RPMI8226 (cell line): ENCODE measurements at regions not wholly inside any gene's neighbourhood (a gene's known extent, or its start where the extent isn't known, plus 50 kb on each side); places are given as distances from the start of the nearest gene placed in this dataset.
A peak's percentile ranks its signal among the peaks of the same experiment; 100 is the strongest.

Experiments
- DNase-seq: peaks from one replicate; pipeline ENCODE4 v3.0.0-alpha.2; 2015

- DNase-seq, result peak; percentile 73
Measured at GRCh38 chr20:61120595-61121515, 131.2 kb upstream of the CDH4 start.

- no peak for DNase-seq
Measured at GRCh38 chr20:61121661-61122060, 130.4 kb upstream of the CDH4 start.

GRCh38 chr20:61123286-61123685 is 128.8 kb upstream of the CDH4 start:
- no peak for DNase-seq

DNA sequence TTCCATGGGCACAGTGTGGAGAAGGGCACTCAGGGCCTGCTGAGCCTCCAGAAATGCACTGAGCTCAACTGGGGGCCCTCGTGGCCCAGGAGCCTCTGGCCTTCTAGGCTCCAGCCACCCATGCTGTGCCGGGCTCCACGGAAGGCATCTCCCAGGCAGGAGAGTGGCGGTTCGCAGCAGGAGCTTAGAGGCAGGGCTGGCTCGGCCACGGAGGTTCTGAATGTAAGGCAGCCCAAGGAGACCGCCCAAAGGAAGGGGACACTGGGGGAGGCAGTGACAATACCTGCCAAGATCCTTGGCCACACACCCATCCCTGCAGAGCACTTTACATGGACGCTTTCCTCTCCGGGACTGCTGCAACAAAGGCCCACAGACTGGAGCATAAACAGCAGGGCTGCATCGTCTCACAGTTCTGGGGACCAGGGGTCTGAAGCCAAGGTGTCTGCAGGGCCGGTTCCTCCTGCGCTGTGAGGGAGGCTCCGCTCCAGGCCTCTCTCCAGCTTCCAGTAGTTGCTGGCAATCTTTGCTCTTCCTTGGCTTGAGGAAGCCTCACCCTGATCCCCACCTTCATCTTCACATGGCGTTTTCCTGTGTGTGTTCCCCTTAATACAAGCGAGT is 128.2 kb upstream of the CDH4 start:
- DNase-seq, result no peak

- DNase-seq, result no peak
Measured at GRCh38 chr20:61125076-61125475, 127.0 kb upstream of the CDH4 start.

DNA sequence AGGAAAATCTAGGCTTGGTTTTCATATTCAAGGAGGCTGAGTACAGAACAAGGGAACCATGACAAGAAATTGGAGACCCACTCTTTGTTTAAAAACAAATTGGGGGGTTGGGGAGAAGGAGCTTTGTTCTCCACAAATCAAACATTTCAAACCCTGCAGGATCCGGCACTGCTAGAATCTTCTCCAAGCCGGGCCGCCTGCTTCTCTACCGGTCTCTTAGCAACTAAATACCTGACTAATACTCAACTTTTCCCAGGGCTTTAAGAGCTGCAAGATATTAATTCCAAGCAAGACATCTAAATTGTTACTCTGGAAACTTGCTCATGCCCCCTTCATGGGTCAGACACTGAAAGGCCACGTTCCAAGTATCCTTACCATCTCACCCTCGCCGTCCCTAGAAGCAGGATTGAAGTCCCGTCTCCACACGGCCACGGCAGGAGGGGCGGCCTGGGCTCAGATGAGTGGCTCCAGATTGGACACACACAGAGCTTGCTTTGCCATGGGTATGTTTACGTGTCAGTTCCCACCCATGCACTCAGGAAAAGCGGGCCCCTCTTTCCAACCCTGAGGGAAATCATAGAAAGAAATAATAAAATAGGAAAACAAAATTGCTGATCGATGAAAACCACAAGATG is 126.4 kb upstream of the CDH4 start:
- no peak for DNase-seq

GRCh38 chr20:61126369-61127195 is 125.5 kb upstream of the CDH4 start:
- no peak for DNase-seq

GRCh38 chr20:61127311-61128039 is 124.6 kb upstream of the CDH4 start:
- no peak for DNase-seq

DNA sequence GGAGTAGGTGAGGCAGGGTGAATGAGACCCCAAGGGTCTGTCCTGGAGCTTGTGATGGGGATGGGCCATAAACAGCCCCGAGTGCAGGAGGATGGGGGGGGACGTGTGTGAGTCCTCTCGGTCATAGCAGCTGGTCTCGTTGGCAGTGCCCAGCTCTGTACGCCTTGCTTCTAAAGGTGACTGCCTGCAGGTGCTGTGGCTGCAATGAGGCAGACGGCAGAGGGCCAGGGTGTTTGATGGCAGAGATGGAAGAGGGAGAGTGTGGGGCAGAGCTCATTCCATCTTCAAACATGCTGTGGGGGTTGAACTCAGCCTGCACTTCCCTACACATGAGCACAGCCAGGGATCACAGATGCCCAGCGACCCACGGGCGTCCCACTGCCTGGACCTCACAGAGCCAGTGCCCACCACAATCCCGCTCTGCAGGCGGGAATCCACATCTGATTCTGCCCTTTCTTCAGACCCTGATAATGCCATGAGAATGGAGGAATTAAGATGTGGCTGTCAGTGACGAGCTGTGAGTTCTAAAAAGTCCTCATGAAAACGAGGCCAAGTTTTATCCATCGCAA is 123.3 kb upstream of the CDH4 start:
- DNase-seq, result no peak

GRCh38 chr20:61129311-61129710 is 122.8 kb upstream of the CDH4 start:
- DNase-seq, result no peak

- DNase-seq, result no peak
Measured at GRCh38 chr20:61130156-61130555, 121.9 kb upstream of the CDH4 start.

DNA sequence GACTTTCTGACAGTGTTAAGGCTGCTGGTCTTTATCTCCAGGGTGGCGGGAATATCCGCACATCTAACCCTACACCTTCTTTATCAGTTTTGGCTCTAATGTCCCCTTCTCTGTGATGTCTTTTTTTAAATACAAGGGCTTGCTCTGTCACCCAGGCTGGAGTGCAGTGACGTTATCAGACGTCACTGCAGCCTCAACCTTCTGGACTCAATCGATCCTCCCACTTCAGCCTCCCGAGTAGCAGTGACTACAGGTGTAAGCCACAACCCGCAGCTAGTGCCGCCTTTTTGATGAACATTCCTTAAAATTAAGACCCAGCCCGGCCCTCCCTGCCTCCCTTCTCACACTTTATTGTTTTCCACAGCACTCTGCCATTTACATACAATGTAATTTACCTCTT is 120.1 kb upstream of the CDH4 start:
- DNase-seq, result no peak

DNA sequence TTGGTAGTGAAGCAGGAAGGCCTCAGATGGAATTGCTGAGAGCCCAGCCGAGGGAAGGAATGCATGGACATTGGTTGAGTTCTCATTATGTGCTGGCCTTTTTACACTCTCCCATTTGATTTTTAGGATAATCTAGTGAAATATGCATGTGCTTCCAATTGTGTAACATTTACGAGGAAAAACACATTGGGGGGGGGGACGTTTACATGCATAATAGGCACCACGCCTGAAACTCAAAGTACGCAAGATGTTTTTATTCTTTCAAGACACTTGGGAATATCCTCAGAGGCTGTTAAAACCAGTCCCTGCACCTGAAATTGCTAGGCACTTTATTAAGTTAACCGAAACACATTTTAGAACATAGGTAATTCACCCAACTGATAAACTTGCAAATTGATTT is 118.5 kb upstream of the CDH4 start:
- no peak for DNase-seq

GRCh38 chr20:61134296-61135030 is 117.6 kb upstream of the CDH4 start:
- DNase-seq, result no peak

- no peak for DNase-seq
Measured at GRCh38 chr20:61135266-61135665, 116.8 kb upstream of the CDH4 start.

GRCh38 chr20:61135968-61136367 is 116.1 kb upstream of the CDH4 start:
- no peak for DNase-seq

DNA sequence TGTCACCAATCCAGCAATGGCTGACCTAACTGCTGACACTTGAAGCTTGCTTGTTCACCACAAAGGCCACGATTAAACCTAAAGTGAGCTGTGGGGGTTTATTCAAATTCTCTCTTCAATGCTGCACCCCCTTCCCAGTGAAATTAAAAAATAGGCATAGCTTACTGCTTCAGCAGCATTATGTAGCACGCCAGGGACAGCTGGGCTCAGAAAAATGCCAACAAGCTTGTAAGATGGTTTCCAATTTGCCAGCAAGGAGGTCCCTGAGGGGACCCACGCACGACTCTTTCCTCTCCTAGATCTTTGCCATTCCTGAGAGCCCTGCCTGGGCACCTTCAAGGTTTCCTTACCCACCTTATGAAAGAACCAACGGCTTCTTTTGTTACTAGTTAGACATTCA is 113.5 kb upstream of the CDH4 start:
- DNase-seq, result no peak

DNA sequence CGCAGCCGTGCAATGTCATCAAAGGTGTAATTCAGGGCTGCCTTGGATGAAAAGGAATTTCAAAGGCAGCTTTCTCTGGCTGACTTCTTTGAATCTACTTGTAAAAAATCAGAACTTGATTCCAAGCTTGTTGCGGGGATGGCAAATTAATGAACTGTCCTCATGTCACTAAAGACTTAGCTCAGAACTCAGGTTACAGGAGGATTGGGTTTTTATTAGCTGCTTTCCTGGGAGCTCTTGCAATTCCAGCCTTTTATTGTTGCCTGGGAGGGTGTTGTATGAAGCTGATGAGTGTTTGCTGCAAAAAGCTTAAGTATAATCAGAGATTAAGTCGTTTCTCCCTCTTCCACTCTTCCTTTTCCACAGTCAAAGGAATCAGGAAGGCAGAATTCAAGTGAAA is 113.0 kb upstream of the CDH4 start:
- DNase-seq, result no peak

- DNase-seq, result no peak
Measured at GRCh38 chr20:61140576-61140975, 111.5 kb upstream of the CDH4 start.

- no peak for DNase-seq
Measured at GRCh38 chr20:61146023-61146422, 106.0 kb upstream of the CDH4 start.

- DNase-seq, result no peak
Measured at GRCh38 chr20:61149636-61150035, 102.4 kb upstream of the CDH4 start.
